G401 (cell line): ENCODE measurements at regions not wholly inside any gene's neighbourhood (a gene's known extent, or its start where the extent isn't known, plus 50 kb on each side); places are given as distances from the start of the nearest gene placed in this dataset.

Experiments used
- DNase-seq: peaks from one replicate; pipeline ENCODE4 v3.0.0-alpha.2; 2015; ENCODE audit warnings: low spot score
- in situ Hi-C: cut with HindIII; loops from 2 replicates; pipeline ENCODE4 v1.10.0; 2016; ENCODE audit warnings: low sequenced_read_pairs, mixed read lengths

DNA sequence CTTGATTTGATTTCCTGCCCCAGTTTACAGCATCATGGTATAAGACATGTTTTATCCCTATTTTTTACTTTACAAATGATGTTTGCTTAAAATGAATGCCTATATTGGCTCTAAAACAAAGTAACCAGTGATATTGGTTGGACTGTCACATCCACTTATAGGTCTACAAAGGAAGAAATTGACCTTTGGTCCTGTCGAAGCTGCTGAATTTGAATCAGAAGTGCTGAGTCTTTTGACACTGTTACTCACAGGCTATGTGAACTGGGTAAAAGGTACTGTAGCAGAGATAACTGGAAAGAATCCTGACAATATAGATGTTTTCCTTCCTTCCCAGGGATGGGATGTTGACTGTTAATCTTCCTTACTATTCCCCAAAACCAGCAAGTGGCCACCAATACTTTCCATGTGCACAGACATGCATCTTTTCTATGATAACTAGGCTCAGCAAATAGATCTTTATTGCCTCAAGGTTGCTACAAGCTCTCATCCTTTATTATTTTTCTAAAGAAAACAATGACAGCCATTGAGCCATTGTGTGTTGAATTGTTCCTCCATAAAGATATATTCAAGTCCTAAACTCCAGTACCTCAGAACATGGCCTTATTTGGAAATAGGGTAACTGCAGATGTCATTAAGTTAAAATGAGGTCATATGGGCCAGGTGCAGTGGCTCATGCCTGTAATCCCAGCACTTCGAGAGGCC, 175.9 kb upstream of the NR5A2 start:
- in situ Hi-C loops: no loop called here
- DNase-seq: no peak

DNA sequence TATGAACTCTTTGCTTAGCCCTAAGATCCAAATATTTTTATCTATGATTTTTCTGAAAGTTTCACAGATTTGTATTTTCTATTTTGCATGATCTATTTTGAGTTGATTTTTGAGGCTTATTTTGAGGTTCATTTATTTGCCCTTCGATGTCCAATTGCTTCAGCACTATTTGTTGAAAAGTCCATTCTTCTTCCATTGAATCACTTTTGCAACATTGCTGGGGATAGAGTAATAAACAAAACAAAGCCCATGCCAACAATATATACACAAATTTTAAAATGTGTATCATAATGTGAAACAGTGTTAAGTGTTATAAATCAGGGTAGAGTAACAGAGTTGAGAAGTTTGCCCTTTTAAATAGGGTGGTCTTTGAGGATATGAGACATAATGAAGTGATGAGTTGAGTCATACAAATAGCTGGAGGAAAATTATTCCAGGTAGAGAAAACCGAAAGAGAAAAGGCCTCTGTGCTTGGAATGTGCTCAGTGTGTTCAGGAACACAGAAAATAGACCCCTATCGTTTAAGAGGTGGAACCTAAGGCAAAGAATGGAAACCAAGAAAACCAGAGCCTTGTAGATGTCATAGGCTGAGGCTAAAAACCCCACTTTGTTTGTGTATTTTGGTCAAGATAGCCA, 172.7 kb upstream of the NR5A2 start:
- in situ Hi-C loops: no loop called here
- DNase-seq: no peak

DNA sequence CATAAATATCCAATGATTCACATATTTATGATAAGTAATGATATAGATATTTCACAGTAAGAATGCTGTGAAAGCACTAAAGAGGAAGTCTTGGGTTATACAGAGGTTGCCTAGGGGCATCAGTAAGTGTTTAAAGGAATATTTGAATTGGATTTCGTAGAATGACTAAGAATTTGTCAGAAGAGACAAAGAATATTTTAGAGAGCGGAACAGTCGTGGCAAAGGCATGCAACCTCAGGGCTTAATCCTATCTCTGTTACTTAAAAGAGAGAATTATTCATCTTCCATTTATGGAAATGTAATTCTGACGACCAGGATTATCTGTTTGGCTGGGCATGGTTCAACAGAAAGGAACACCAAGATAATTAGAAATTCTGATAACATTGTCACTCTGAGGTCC, 171.9 kb upstream of the NR5A2 start:
- DNase-seq: no peak
- in situ Hi-C loops: no loop called here

DNA sequence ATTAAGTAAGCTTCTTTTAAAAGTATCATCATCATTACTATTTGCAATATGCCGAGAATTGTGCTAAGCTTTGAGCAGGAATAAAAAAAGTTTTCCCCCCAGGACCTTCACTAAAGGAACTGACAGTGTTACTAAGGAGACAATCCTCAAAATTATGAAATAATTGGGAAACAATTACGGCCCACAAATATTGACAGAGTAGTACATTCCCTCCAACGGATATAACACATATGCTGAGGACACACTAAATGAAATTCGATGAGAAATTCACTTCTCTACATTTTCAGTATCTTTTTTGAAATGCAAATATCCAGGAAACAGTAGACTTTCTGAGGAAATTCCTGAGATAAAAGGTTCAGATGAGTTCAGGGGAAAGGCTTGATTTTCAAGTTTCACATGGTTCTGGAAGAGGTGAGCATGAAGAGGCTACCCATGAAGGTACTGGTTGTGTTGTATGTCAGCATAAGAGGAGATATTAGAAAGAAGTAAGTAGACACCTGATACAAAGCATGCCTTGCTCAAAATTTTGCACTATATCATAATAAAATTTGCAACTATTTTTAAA, 171.2 kb upstream of the NR5A2 start:
- in situ Hi-C loops: no loop called here
- DNase-seq: no peak

DNA sequence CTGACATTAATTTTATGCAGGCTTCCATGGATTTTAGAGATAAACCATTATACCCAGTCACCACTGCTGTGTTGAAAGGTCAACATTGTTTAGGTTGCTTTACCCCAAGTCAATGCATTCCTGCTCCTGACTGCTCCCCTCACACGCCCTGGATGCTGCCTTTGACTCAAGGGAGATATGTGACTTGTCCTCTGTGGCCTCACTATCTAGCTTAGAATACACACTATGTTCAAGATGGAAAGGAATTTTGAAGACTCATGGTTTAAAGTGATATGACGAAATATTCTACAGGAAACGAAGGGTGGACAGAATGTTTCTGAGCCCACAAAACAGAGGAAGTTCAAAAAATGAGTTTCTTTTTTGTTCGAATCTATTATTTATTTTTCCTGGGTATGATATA, 170.4 kb upstream of the NR5A2 start:
- in situ Hi-C loops: no loop called here

DNA sequence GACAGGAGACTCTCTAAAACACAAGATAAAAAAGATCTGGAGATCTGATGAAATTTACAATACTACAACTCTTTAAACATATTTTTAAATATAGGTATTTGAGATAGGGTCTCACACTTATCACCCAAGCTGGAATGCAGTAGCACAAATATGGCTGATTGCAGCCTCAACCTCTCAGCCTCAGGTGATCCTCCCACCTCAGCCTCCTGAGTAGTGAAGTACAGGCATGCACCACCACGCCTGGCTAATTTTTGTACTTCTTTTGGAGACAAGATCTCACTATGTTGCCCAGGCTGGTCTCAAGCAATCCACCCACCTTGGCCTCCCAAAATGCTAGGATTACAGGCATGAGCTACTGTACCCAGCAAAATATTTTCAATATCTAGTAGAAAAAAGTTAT, 170.0 kb upstream of the NR5A2 start:
- in situ Hi-C loops: no loop called here
- DNase-seq: no peak

More for the DNA sequence above, 170.4 kb upstream of the NR5A2 start:
- no peak for DNase-seq

DNA sequence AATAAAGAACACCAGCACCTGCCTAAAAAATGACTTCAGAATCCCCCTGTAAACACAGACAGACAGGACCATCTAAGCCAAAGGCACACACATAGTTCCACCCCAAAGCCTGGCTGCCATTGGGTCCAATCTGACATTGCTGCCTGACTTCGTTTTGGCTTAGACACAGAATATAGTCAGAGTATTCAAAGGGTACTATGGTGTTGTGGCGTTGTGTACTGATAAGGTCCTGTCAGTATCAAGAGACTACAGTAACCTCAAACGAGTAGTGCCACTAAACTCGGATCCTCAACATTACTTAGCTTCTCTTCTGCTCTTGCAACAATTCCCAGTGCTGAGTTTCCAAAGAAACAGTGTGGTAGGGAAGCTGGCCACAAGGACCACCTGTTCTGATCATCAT, 169.3 kb upstream of the NR5A2 start:
- in situ Hi-C loops: no loop called here
- DNase-seq: no peak

DNA sequence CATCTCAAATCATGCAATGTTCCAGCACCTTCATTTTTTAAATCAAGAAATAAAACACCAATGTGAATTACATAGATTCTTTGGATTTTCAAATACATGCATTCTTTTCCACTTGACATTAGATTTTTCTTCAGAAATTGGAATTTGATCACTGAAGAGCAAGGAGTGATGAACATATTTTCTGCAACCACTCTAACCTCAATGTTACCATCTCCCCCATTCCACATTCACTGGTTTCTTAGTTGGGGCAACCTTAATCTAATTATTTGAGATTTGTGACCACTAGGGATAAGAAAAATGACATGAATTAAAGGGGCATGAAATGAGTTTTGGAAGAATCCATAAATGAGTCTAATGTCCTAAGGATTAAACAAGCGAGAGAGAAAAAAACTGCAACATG, 168.7 kb upstream of the NR5A2 start:
- DNase-seq: no peak
- in situ Hi-C loops: no loop called here

DNA sequence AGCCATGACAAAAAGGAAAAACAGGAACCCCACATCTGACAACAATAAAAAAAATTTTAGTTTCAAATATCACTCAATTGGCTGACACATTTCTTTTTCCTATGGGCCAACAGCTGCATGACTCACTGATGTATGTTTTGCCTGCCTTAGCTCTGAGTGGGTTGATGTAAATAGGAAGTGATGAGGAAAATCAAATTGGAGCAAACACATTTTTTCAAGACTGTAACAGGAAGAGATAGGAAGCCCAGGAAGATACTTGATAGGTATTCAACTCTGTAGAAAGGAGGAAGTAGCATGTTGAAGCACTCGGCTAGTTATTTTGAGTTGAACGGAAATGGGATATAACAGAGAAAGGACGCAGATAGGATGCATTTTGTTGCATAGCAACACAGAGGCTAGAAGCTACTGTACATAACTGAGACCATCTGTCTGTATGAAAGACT, 168.0 kb upstream of the NR5A2 start:
- no peak for DNase-seq
- in situ Hi-C loops: no loop called here

DNA sequence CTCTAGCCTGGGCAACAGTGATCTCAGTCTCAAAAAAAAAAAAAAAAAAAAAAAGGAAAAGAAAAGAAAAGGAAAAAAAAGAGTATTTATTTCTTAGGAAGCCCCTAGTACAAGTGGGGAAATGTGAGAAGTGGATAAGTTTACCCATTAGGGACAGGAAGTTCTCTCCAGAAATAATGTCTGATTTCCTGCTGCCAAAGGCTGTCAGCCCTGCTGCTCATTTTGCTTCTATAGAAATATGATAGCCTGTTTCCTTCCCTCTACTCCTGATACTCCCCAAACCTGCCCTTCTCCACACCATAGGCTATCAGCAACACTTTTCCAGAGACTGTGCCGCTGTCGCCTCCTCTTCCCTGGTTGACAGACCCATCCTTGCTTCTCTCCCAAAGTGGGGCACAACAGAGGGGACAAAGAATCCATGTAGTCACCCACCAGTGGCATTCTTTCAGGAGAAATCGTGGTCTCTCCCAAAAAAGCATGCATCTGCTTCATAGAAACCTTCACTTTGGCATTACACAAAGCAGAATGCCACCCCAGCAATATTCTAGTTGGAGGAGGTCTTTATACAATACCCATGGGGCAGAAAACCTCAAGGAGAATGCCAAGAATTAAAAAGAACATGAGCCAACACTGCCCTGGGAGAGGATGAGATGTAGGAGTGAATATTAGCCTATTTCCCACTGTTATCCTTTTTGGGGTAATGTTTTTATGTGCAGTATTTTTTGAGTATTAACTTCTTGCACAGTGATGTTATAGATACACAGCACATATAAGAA, 166.3 kb upstream of the NR5A2 start:
- in situ Hi-C loops: no loop called here
- no peak for DNase-seq

DNA sequence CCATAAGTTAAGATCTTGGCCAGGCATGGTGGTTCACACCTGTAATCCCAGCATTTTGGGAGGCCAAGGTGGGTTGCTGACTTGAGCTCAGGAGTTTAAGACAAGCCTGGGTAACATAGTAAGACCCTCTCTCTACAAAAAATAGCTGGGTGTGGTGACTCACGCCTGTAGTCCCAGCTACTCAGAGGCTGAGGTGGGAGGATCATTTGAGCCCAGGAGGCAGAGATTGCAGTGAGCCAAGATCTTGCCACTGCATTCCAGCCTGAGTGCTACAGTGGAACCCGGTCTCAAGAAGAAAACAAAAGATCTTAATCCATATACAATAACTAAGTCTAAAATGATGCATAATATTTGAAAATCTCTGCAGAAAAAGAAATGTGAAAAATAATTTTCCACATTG, 165.5 kb upstream of the NR5A2 start:
- DNase-seq: no peak
- in situ Hi-C loops: no loop called here

DNA sequence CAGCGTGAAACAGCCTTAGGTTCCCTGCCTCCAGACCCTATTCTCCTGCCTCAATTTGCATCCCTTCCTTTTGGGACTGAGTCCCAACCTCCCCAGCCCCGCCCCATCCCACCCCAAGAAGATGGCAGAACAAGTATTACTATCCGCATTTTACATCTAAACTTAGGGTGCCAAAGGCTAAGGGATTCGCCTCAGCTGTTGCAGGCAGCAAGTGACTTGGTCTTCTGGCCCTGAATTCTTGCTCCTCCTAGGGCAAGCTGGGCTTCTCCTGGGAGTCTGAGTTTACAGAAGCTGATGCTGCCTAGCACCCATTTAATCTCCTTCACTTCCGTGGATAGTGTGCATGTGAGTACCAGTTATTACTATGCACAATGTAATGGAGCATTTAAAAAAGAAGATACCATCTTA, 161.3 kb upstream of the NR5A2 start:
- DNase-seq: no peak
- in situ Hi-C loops: no loop called here

DNA sequence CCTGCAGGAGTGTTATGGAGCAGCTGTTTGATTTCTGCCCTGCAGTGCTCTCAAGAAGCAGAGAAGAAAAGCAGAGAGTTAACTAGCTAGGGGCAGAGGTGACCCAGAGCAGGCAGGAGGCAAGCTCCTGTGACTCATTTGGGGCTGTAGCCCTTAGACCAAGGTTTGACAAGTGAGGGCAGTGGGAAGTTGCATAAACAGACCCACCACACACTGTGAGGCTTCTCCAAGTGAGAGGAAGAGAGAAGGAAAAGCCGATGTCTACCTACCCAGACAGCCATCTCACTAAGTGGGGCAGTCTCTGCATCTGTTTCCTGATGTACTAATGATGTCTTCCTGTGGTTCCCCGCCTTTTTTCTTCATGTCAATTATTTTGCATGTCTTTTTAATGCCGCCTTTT, 159.9 kb upstream of the NR5A2 start:
- no peak for DNase-seq
- in situ Hi-C loops: no loop called here

DNA sequence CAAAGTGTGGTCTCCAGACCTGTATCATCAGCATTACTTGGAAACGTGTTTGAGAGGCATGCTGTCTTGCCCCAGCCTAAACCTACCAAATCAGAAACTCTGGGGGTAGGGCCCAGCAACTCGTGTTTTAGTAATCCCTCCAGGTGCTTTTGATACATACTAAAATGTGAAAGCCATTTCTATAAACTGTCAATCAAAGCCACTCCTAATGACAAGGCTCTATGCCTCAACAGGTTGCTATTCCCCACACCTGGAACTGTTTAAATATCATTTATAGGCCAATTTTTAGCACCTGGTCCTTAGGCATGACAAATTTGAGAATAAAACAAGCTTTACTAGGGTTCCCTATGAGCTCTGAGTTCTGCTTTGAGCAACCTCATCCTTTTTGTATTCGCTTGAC, 158.7 kb upstream of the NR5A2 start:
- no peak for DNase-seq
- in situ Hi-C loops: no loop called here

DNA sequence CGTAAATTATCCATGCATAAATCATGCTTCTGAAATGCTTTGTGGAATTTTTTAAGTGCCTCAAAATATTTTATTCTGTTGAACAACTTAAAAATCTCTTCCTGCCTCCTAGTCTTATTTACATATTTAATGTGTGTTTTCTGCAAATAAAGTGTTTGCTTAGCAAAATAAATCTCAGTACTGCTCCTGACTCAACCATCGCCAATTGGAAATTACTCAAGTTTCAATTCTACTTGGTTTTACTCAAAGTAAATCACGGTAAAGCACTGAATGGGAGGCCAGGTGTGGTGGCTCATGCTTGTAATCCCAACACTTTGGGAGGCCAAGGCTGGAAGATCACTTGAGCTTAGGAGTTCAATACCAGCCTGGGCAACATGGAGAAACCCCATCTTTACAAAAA, 152.2 kb upstream of the NR5A2 start:
- DNase-seq: no peak
- in situ Hi-C loops: no loop called here

DNA sequence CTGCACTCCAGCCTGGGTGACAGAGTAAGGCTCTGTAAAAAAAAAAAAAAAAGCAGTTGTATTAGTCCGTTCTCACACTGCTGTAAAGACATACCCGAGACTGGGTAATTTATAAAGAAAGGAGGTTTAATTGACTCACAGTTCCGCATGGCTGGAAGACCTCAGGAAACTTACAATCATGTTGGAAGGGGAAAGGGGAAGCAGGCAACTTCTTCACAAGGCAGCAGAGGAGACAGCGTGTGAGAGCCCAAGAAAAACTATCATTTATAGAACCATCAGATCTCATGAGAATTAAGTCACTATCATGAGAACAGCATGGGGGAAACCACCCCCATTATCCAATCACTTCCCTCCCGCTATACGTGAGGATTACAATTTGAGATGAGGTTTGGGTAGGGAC, 151.7 kb upstream of the NR5A2 start:
- no peak for DNase-seq
- in situ Hi-C loops: no loop called here

DNA sequence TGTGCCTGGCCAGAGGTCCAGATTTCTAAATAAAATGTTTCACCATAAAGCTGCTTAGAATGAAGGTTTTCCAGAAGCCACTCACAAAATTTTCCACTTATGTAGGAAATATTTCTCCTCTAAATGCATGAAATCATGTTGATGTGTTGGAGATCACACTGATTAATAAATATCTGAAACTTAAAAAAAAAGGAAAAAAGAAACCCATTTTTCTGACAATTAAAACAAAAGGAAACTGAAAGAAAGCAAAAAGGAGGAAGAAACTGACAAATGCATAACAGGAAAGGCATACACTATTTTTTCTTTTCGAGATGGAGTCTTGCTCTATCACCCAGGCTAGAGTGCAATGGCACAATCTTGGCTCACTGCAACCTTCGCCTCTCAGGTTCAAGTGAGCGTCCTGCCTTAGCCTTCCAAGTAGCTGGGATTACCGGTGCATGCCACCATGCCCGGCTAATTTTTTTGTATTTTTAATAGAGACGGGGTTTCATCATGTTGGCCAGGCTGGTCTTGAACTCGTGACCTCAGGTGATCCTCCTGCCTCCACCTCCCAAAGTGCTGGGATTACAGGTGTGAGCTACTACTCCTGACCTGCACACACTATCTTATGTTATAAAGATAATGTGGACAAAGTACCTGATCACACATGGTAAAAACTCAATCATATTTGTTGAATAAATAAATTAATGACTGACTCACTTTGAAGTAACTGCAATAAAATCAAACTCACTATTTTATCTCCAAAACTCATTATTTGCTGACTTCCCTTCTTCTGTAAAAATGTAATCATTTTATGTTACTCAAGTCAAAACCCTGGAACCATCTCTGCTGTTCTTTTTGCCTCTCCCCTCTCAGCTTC, 149.8 kb upstream of the NR5A2 start:
- in situ Hi-C loops: no loop called here
- no peak for DNase-seq

DNA sequence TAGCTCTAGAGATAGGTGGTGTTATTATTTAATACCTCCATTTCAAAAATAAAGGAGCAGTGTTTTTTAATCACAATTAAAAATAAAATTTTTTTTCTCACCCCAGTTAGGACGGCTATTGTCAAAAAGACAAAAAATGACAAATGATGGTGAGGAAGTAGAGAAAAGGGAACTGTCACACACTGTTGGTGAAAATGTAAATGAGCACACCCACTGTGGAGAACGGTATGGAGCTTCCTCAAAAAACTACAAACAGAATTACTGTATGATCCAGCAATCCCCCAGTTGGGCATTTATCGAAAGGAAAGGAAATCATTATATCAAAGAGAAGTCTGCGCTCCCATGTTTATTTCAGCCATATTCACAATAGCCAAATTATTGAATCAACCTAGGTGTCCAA, 148.7 kb upstream of the NR5A2 start:
- no peak for DNase-seq
- in situ Hi-C loops: no loop called here

DNA sequence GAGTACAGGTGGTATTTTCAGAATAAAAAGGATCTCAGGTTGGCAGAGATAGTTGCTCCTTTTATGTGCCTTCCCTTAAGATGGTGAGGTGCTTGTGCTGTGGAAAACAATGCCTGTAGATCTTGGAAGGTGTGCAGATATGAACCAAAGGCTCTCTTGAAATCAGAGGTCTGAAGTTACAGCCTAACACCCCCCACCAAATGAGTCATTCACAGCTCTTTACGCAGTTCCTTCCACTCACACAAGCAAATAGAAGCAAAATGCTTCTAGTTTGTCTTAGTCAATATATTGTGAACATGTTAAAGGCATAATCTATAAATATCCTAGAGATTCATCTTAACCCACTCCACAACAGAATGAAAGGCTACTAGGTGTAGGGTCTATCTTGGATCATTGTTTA, 128.9 kb upstream of the NR5A2 start:
- DNase-seq: no peak
- in situ Hi-C loops: no loop called here
